ENCODE measurements at regions not wholly inside any gene's neighbourhood (a gene's known extent, or its start where the extent isn't known, plus 50 kb on each side); places are given as distances from the start of the nearest gene placed in this dataset.

GRCh38 chr2:139924070-139924469 lies 1143.9 kb upstream of the NXPH2 start:
- H3K9ac ChIP-seq (ENCODE audit: low read length), result no peak overlapping the region
- no peak overlapping the region for H3K4me2 ChIP-seq (ENCODE audit: low read depth, low read length, poor library complexity, severe bottlenecking)

GRCh38 chr2:139918982-139919381 lies 1138.8 kb upstream of the NXPH2 start:
- H2AFZ ChIP-seq (ENCODE audit: low read depth, low read length, severe bottlenecking), result no peak overlapping the region
- no peak overlapping the region for H3K4me3 ChIP-seq (ENCODE audit: insufficient read depth, low read length, poor library complexity, severe bottlenecking)
- no peaks in the 10 kb centered on the region for H3K27me3 ChIP-seq (ENCODE audit: low read length)
- no peaks in the 10 kb centered on the region for H3K79me2 ChIP-seq (ENCODE audit: insufficient read depth, low read length)
- no peak overlapping the region for H3K9ac ChIP-seq (ENCODE audit: low read length)
- no peak overlapping the region for H3K4me2 ChIP-seq (ENCODE audit: low read depth, low read length, poor library complexity, severe bottlenecking)
- TF ChIP-seq CTCF (IDR thresholded peaks at IDR 0.05; ENCODE audit: insufficient read depth, low read length, poor library complexity, severe bottlenecking), result no peak
- TF ChIP-seq EZH2phosphoT487 (conservative IDR thresholded peaks at IDR 0.05; ENCODE audit: low read length), result no peak
- H3K36me3 ChIP-seq (ENCODE audit: low read length), result no peaks in the 10 kb centered on the region
- no peak overlapping the region for H3K27ac ChIP-seq (ENCODE audit: low read depth, low read length)
- H3K9me2 ChIP-seq (replicated peaks; ENCODE audit: insufficient read depth, low read length), result no peaks in the 10 kb centered on the region
- no peaks in the 10 kb centered on the region for H3F3A ChIP-seq (ENCODE audit: insufficient read depth)
- H3K9me3 ChIP-seq (ENCODE audit: insufficient read depth, low read length), result no peaks in the 10 kb centered on the region
- H4K20me1 ChIP-seq (ENCODE audit: low read depth, low read length), result no peaks in the 10 kb centered on the region

More at GRCh38 chr2:139924070-139924469, 1143.9 kb upstream of the NXPH2 start:
- Histone ChIP-seq H3K79me2 (ENCODE audit: insufficient read depth, low read length) (no peaks in the 10 kb centered on the region), H3K9me2 (replicated peaks; ENCODE audit: insufficient read depth, low read length) (no peaks in the 10 kb centered on the region), H3K9me3 (ENCODE audit: insufficient read depth, low read length) (no peaks in the 10 kb centered on the region), H3K27me3 (ENCODE audit: low read length) (no peaks in the 10 kb centered on the region), H3K27ac (ENCODE audit: low read depth, low read length) (no peak overlapping the region), H4K20me1 (ENCODE audit: low read depth, low read length) (no peaks in the 10 kb centered on the region), H2AFZ (ENCODE audit: low read depth, low read length, severe bottlenecking) (no peak overlapping the region), H3F3A (ENCODE audit: insufficient read depth) (no peaks in the 10 kb centered on the region), H3K36me3 (ENCODE audit: low read length) (no peaks in the 10 kb centered on the region), H3K4me3 (ENCODE audit: insufficient read depth, low read length, poor library complexity, severe bottlenecking) (no peak overlapping the region)
- no peak for TF ChIP-seq EZH2phosphoT487 (conservative IDR thresholded peaks at IDR 0.05; ENCODE audit: low read length)
- no peak for TF ChIP-seq CTCF (IDR thresholded peaks at IDR 0.05; ENCODE audit: insufficient read depth, low read length, poor library complexity, severe bottlenecking)

- Histone ChIP-seq H2AFZ (ENCODE audit: low read depth, low read length, severe bottlenecking) (no peak overlapping the region), H3K27me3 (ENCODE audit: low read length) (no peaks in the 10 kb centered on the region), H3K4me2 (ENCODE audit: low read depth, low read length, poor library complexity, severe bottlenecking) (no peak overlapping the region), H4K20me1 (ENCODE audit: low read depth, low read length) (no peaks in the 10 kb centered on the region), H3K9me2 (replicated peaks; ENCODE audit: insufficient read depth, low read length) (no peaks in the 10 kb centered on the region), H3K36me3 (ENCODE audit: low read length) (no peaks in the 10 kb centered on the region), H3K27ac (ENCODE audit: low read depth, low read length) (no peak overlapping the region), H3K4me3 (ENCODE audit: insufficient read depth, low read length, poor library complexity, severe bottlenecking) (no peak overlapping the region), H3K79me2 (ENCODE audit: insufficient read depth, low read length) (no peaks in the 10 kb centered on the region), H3K9ac (ENCODE audit: low read length) (no peak overlapping the region), H3F3A (ENCODE audit: insufficient read depth) (no peaks in the 10 kb centered on the region), H3K9me3 (ENCODE audit: insufficient read depth, low read length) (no peaks in the 10 kb centered on the region)
- TF ChIP-seq EZH2phosphoT487 (conservative IDR thresholded peaks at IDR 0.05; ENCODE audit: low read length) (no peak), CTCF (IDR thresholded peaks at IDR 0.05; ENCODE audit: insufficient read depth, low read length, poor library complexity, severe bottlenecking) (no peak)
Measured at GRCh38 chr2:139917690-139918384, 1137.6 kb upstream of the NXPH2 start.
